DOHH2 (cell line): ENCODE measurements at regions not wholly inside any gene's neighbourhood (a gene's known extent, or its start where the extent isn't known, plus 50 kb on each side); places are given as distances from the start of the nearest gene placed in this dataset.

Experiments used
- H3F3A ChIP-seq: fragments of 200-600 bp; sonication (generic), shearing (Covaris generic); 2 replicates; pipeline ENCODE4 v1.6.0; 2016; ENCODE audit warnings: antibody characterized with exemption, mild to moderate bottlenecking; ENCODE audit not compliant: control insufficient read depth, insufficient read depth
- H3K27ac ChIP-seq: fragments of 200-600 bp; sonication (generic); 2 replicates; pipeline ENCODE4 v1.5.1; 2014; ENCODE audit warnings: low read depth, mild to moderate bottlenecking, low read length, moderate library complexity
- H3K27me3 ChIP-seq: fragments of 200-600 bp; sonication (generic); 2 replicates; pipeline ENCODE4 v1.6.1; 2014; ENCODE audit warnings: mild to moderate bottlenecking, low read length, mixed read lengths; ENCODE audit not compliant: control insufficient read depth
- H3K36me3 ChIP-seq: fragments of 200-600 bp; sonication (generic); 2 replicates; pipeline ENCODE4 v1.6.1; 2014; ENCODE audit warnings: mild to moderate bottlenecking, low read length, moderate library complexity, mixed read lengths; ENCODE audit not compliant: control insufficient read depth
- H3K4me1 ChIP-seq: fragments of 200-600 bp; sonication (generic); 2 replicates; pipeline ENCODE4 v1.6.1; 2014; ENCODE audit warnings: mild to moderate bottlenecking, low read length, mixed read lengths; ENCODE audit not compliant: control insufficient read depth
- H3K4me2 ChIP-seq: fragments of 200-600 bp; sonication (generic); 2 replicates; pipeline ENCODE4 v1.6.0; 2014; ENCODE audit warnings: mild to moderate bottlenecking, low read length, moderate library complexity
- H3K4me3 ChIP-seq: fragments of 200-600 bp; sonication (generic); 2 replicates; pipeline ENCODE4 v1.5.1; 2014; ENCODE audit warnings: mild to moderate bottlenecking, low read length, mixed read lengths
- H3K79me2 ChIP-seq: fragments of 200-600 bp; sonication (generic); 2 replicates; pipeline ENCODE4 v1.6.1; 2014; ENCODE audit warnings: mild to moderate bottlenecking, low read length, mixed read lengths; ENCODE audit not compliant: control insufficient read depth
- H3K9me2 ChIP-seq: fragments of 200-600 bp; sonication (generic); replicated peaks from 2 replicates; pipeline ENCODE4 v1.6.1; 2014; ENCODE audit warnings: mild to moderate bottlenecking, low read length, mixed read lengths; ENCODE audit not compliant: control insufficient read depth
- H3K9me3 ChIP-seq: fragments of 200-600 bp; sonication (generic); 2 replicates; pipeline ENCODE4 v1.6.1; 2014; ENCODE audit warnings: antibody characterized with exemption, low read length, mixed read lengths; ENCODE audit not compliant: control insufficient read depth, insufficient read depth
- H4K20me1 ChIP-seq: fragments of 200-600 bp; sonication (generic); 2 replicates; pipeline ENCODE4 v1.6.0; 2014; ENCODE audit warnings: low read depth, mild to moderate bottlenecking, antibody characterized with exemption, low read length, moderate library complexity; ENCODE audit not compliant: control insufficient read depth, insufficient read depth
- EZH2phosphoT487 ChIP-seq: fragments of 200-600 bp; sonication (generic); IDR thresholded peaks from 2 replicates; pipeline ENCODE4 v1.6.1; 2017; ENCODE audit warnings: borderline replicate concordance, mild to moderate bottlenecking, antibody characterized with exemption, low read length, moderate library complexity, mixed read lengths
- TF ChIP-seq, protein P1 (sequence below): fragments of 200-600 bp; sonication (generic); IDR thresholded peaks from one replicate; pipeline ENCODE4 v1.5.1; 2014; ENCODE audit warnings: antibody characterized with exemption, mild to moderate bottlenecking, low read depth, low read length; ENCODE audit not compliant: poor library complexity, severe bottlenecking

DNA sequence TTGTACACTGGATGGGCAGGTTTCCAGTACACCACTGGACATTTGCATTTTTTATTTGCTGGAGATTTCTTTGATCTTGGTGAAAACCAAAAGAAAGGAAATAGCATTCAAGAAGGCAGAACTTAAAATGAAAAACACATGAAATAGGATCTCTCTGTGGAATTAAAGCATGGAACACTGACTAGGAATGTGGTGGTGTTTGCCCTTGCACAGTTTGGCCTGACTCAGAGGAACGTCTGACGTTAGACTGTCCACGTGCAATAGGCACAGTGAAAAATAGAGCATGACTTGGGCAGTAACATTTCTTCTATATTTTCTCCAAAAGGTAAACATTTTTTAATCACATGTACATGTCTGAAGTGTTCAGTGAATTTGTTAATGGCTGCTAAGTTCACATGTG, 474.1 kb upstream of the PRICKLE1 start:
- TF ChIP-seq, protein P1, sequence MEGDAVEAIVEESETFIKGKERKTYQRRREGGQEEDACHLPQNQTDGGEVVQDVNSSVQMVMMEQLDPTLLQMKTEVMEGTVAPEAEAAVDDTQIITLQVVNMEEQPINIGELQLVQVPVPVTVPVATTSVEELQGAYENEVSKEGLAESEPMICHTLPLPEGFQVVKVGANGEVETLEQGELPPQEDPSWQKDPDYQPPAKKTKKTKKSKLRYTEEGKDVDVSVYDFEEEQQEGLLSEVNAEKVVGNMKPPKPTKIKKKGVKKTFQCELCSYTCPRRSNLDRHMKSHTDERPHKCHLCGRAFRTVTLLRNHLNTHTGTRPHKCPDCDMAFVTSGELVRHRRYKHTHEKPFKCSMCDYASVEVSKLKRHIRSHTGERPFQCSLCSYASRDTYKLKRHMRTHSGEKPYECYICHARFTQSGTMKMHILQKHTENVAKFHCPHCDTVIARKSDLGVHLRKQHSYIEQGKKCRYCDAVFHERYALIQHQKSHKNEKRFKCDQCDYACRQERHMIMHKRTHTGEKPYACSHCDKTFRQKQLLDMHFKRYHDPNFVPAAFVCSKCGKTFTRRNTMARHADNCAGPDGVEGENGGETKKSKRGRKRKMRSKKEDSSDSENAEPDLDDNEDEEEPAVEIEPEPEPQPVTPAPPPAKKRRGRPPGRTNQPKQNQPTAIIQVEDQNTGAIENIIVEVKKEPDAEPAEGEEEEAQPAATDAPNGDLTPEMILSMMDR: no peak
- TF ChIP-seq EZH2phosphoT487: no peak
- Histone ChIP-seq H3F3A (no peaks in the 10 kb centered on the region), H3K79me2 (no peaks in the 10 kb centered on the region), H3K36me3 (no peaks in the 10 kb centered on the region), H4K20me1 (no peaks in the 10 kb centered on the region), H3K4me3 (no peak overlapping the region), H3K27ac (no peak overlapping the region), H3K4me1 (no peaks in the 10 kb centered on the region), H3K27me3 (no peaks in the 10 kb centered on the region), H3K9me2 (no peaks in the 10 kb centered on the region), H3K4me2 (no peak overlapping the region), H3K9me3 (no peaks in the 10 kb centered on the region)

- Histone ChIP-seq H3K27ac (no peak overlapping the region), H3K9me2 (no peaks in the 10 kb centered on the region), H3K36me3 (no peaks in the 10 kb centered on the region), H4K20me1 (no peaks in the 10 kb centered on the region), H3K4me2 (no peak overlapping the region), H3K4me3 (no peak overlapping the region), H3K9me3 (no peaks in the 10 kb centered on the region), H3K79me2 (no peaks in the 10 kb centered on the region), H3F3A (no peaks in the 10 kb centered on the region), H3K4me1 (no peaks in the 10 kb centered on the region), H3K27me3 (no peaks in the 10 kb centered on the region)
- no peak for TF ChIP-seq EZH2phosphoT487
- TF ChIP-seq, protein P1: no peak
These were observed 472.8 kb upstream of the PRICKLE1 start for GRCh38 chr12:43062201-43062895.

DNA sequence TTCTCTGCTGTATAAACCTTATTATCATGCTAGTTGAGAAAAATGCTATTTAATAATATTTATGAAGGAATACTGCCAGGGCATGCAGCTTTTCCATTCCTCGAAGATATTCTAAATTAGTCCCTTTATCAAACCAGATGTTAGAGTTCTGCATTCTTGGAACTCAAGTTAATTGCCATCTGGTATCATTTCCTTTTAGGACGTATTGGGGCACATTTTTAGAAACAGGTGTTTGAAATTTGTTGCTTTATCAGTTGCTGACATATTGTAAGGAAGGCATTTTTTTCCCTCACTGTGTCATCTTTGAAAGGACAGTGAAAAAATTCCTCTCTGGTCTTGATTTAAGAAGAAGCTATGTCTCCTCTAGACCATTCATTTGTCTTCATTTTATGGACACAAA, 471.2 kb upstream of the PRICKLE1 start:
- Histone ChIP-seq H3K4me2 (no peak overlapping the region), H3F3A (no peaks in the 10 kb centered on the region), H4K20me1 (no peaks in the 10 kb centered on the region), H3K27ac (no peak overlapping the region), H3K4me1 (no peaks in the 10 kb centered on the region), H3K36me3 (no peaks in the 10 kb centered on the region), H3K9me3 (no peaks in the 10 kb centered on the region), H3K79me2 (no peaks in the 10 kb centered on the region), H3K27me3 (no peaks in the 10 kb centered on the region), H3K9me2 (no peaks in the 10 kb centered on the region), H3K4me3 (no peak overlapping the region)
- TF ChIP-seq, protein P1: no peak
- no peak for TF ChIP-seq EZH2phosphoT487
